CD8-positive, alpha-beta memory T cell (primary cell): ENCODE measurements at regions not wholly inside any gene's neighbourhood (a gene's known extent, or its start where the extent isn't known, plus 50 kb on each side); places are given as distances from the start of the nearest gene placed in this dataset.

Experiments used
- CTCF ChIA-PET: fragments of 350-600 bp; sonication (Branson Sonifier 250); formaldehyde crosslinking; loops from one replicate; lab custom pipeline; 2021; ENCODE audit warnings: antibody characterized with exemption; lab: Charles Lee
- POLR2A ChIA-PET: fragments of 350-600 bp; sonication (Branson Sonifier 250); formaldehyde crosslinking; loops from one replicate; lab custom pipeline; 2021; ENCODE audit warnings: antibody characterized with exemption; lab: Charles Lee
- DNase-seq, 5 donors: peaks; one replicate each; pipeline versions ENCODE4 v3.0.0 to v3.0.0-alpha.2; 2020 to 2022; ENCODE audit warnings: mixed read lengths in 1 of 5
- H3K27ac ChIP-seq: one replicate; pipeline ENCODE4 v1.7.0; 2013; ENCODE audit warnings: low read depth, mild to moderate bottlenecking, low read length, moderate library complexity
- H3K27me3 ChIP-seq: 2 replicates; pipeline ENCODE4 v1.7.0; 2013; ENCODE audit warnings: low read length, mild to moderate bottlenecking; ENCODE audit not compliant: insufficient read depth, poor library complexity, severe bottlenecking
- H3K36me3 ChIP-seq: 2 replicates; pipeline ENCODE4 v1.7.0; 2013; ENCODE audit warnings: mild to moderate bottlenecking, low read length, moderate library complexity; ENCODE audit not compliant: insufficient read depth
- H3K4me1 ChIP-seq: 2 replicates; pipeline ENCODE4 v1.7.0; 2013; ENCODE audit warnings: mild to moderate bottlenecking, low read length, moderate library complexity; ENCODE audit not compliant: insufficient read depth
- H3K4me3 ChIP-seq: 2 replicates; pipeline ENCODE4 v1.7.0; 2013; ENCODE audit warnings: mild to moderate bottlenecking, low read length
- H3K9me3 ChIP-seq: 2 replicates; pipeline ENCODE4 v1.7.0; 2013; ENCODE audit warnings: mild to moderate bottlenecking, low read length
- H3K27ac Mint-ChIP-seq, 8 donors: one replicate each; pipeline ENCODE4 v1.8.0; 2020 to 2021; ENCODE audit warnings: mixed read lengths in 8 of 8, mild to moderate bottlenecking in 6 of 8, inconsistent platforms in 3 of 8, moderate library complexity in 3 of 8
- H3K27me3 Mint-ChIP-seq, 2 donors: one replicate each; pipeline ENCODE4 v1.8.0; 2020 to 2021; ENCODE audit warnings: mixed read lengths in 2 of 2, mild to moderate bottlenecking in 1 of 2, moderate library complexity in 1 of 2
- H3K36me3 Mint-ChIP-seq, 3 donors: one replicate each; pipeline ENCODE4 v1.8.0; 2020 to 2021; ENCODE audit warnings: mixed read lengths in 3 of 3, inconsistent platforms in 1 of 3, mild to moderate bottlenecking in 1 of 3
- H3K4me1 Mint-ChIP-seq, 3 donors: one replicate each; pipeline ENCODE4 v1.8.0; 2020 to 2021; ENCODE audit warnings: mixed read lengths in 3 of 3, inconsistent platforms in 1 of 3, mild to moderate bottlenecking in 1 of 3
- H3K4me3 Mint-ChIP-seq, 7 donors: one replicate each; pipeline ENCODE4 v1.8.0; 2020 to 2021; ENCODE audit warnings: mixed read lengths in 7 of 7, mild to moderate bottlenecking in 6 of 7, moderate library complexity in 4 of 7, inconsistent platforms in 2 of 7
- H3K9me3 Mint-ChIP-seq, 5 donors: one replicate each; pipeline ENCODE4 v1.8.0; 2020 to 2022; ENCODE audit warnings: mixed read lengths in 5 of 5, mild to moderate bottlenecking in 3 of 5, moderate library complexity in 2 of 5, inconsistent platforms in 1 of 5

GRCh38 chr12:125610292-125610691, 545.1 kb downstream of the AACS start:
- ChIA-PET CTCF (no interaction called here), POLR2A (no interaction called here)
- H3K27ac Mint-ChIP-seq: no peak overlapping the region
- no peak for DNase-seq
- no peak overlapping the region for H3K4me3 Mint-ChIP-seq
- no peaks in the 10 kb centered on the region for H3K9me3 ChIP-seq
- H3K4me1 ChIP-seq: no peaks in the 10 kb centered on the region
- no peaks in the 10 kb centered on the region for H3K27me3 ChIP-seq
- no peak overlapping the region for H3K27ac ChIP-seq
- H3K4me3 ChIP-seq: no peak overlapping the region
- H3K9me3 Mint-ChIP-seq: peaks cover 0 to 13% (median 2%) of the 10 kb centered on the region in 5 donors
- H3K27me3 Mint-ChIP-seq: no peaks in the 10 kb centered on the region
- H3K36me3 Mint-ChIP-seq: no peaks in the 10 kb centered on the region
- no peaks in the 10 kb centered on the region for H3K4me1 Mint-ChIP-seq
- no peaks in the 10 kb centered on the region for H3K36me3 ChIP-seq

DNA sequence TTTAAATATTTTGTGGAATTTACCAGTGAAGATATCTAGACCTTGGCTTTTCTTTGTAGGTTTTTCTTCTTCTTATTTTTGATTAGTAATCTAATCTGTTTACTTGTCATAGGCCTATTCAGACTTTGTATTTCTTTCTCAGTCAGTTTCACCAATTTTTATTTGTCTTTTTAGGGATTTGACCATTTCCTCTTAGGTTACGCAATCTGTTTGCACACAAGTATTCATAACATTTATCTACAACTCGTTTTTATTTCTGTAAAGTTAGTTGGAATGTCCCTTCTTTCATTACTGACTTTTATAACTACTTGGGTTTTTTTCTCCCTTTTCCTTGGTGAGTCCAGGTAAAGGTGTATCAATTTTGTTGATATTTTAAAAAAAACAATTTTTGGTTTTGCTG, 545.7 kb downstream of the AACS start:
- H3K9me3 Mint-ChIP-seq: peaks cover 0 to 8% (median 2%) of the 10 kb centered on the region in 5 donors

GRCh38 chr12:125614058-125614457, 548.8 kb downstream of the AACS start:
- no peak for DNase-seq
- POLR2A ChIA-PET: no interaction called here
- Histone ChIP-seq H3K4me1 (no peaks in the 10 kb centered on the region), H3K27me3 (no peaks in the 10 kb centered on the region), H3K27ac (no peak overlapping the region), H3K9me3 (no peaks in the 10 kb centered on the region), H3K4me3 (no peak overlapping the region), H3K36me3 (no peaks in the 10 kb centered on the region)
- Mint-ChIP-seq H3K9me3 (peaks cover 2 to 7% (median 4%) of the 10 kb centered on the region in 5 donors), H3K4me3 (no peak overlapping the region), H3K36me3 (no peaks in the 10 kb centered on the region), H3K27me3 (no peaks in the 10 kb centered on the region), H3K27ac (no peak overlapping the region), H3K4me1 (no peaks in the 10 kb centered on the region)
- CTCF ChIA-PET: no interaction called here

More for the DNA sequence above, 545.7 kb downstream of the AACS start:
- Histone ChIP-seq H3K27me3 (no peaks in the 10 kb centered on the region), H3K27ac (no peak overlapping the region), H3K36me3 (no peaks in the 10 kb centered on the region), H3K4me1 (no peaks in the 10 kb centered on the region), H3K9me3 (no peaks in the 10 kb centered on the region), H3K4me3 (no peak overlapping the region)
- DNase-seq: no peak
- no peaks in the 10 kb centered on the region for H3K4me1 Mint-ChIP-seq
- H3K36me3 Mint-ChIP-seq: no peaks in the 10 kb centered on the region
- POLR2A ChIA-PET: no interaction called here
- CTCF ChIA-PET: no interaction called here
- no peak overlapping the region for H3K27ac Mint-ChIP-seq
- no peaks in the 10 kb centered on the region for H3K27me3 Mint-ChIP-seq
- H3K4me3 Mint-ChIP-seq: no peak overlapping the region

DNA sequence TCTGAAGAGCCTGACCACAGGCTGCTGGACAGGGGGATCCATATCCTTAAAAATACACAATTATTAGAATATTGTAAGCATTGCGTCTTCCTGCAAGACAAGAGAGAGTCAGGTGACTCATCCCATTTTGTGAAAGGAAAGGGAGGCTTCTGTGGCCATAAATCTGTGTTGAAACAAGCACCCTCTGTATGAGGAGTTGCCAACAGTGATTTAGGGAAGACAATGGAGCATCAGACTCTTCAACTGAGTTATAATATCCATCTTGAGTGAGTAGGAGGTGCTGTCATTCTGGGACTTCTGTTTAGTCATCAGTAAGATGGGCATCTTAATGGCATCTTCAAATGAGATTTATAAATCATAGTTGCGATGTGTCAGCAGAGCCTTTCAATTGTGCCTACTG, 554.5 kb downstream of the AACS start:
- Histone ChIP-seq H3K27ac (no peak overlapping the region), H3K9me3 (no peaks in the 10 kb centered on the region), H3K36me3 (no peaks in the 10 kb centered on the region), H3K4me1 (no peaks in the 10 kb centered on the region), H3K27me3 (no peaks in the 10 kb centered on the region), H3K4me3 (no peak overlapping the region)
- Mint-ChIP-seq H3K36me3 (no peaks in the 10 kb centered on the region), H3K4me3 (no peak overlapping the region), H3K9me3 (peaks cover 2 to 7% (median 5%) of the 10 kb centered on the region in 5 donors), H3K4me1 (no peaks in the 10 kb centered on the region), H3K27me3 (no peaks in the 10 kb centered on the region), H3K27ac (no peak overlapping the region)
- ChIA-PET POLR2A (no interaction called here), CTCF (no interaction called here)
- no peak for DNase-seq

DNA sequence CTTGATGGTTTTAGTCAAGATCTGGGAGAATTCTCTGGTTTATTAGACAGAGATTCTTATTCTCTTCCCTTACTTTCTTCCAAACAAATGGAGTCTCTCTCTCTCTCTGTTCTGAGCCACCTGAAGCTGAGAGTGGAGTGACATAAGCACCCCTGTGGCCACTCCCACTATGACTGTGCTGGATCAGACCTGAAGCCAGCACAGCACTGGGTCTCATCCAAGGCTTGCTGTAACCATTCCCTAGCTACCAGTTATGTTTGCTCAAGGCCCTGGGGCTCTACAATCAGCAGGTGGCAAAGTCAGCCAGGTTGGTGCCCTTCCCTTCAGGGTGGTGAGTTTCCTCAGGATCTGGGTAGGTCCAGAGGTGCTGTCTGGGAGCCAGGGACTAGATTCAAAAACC, 568.5 kb downstream of the AACS start:
- no peak for DNase-seq
- Mint-ChIP-seq H3K4me3 (no peak overlapping the region), H3K4me1 (no peaks in the 10 kb centered on the region), H3K27ac (no peak overlapping the region), H3K9me3 (peaks cover 0 to 14% (median 6%) of the 10 kb centered on the region in 5 donors), H3K27me3 (peaks cover 0 to 1% of the 10 kb centered on the region in 2 donors), H3K36me3 (peaks cover 0 to 3% (median 0%) of the 10 kb centered on the region in 3 donors)
- Histone ChIP-seq H3K9me3 (no peaks in the 10 kb centered on the region), H3K27ac (no peak overlapping the region), H3K36me3 (no peaks in the 10 kb centered on the region), H3K4me3 (no peak overlapping the region), H3K27me3 (no peaks in the 10 kb centered on the region), H3K4me1 (no peaks in the 10 kb centered on the region)
- ChIA-PET POLR2A (no interaction called here), CTCF (no interaction called here)

GRCh38 chr12:125634813-125635212, 569.6 kb downstream of the AACS start:
- no peak overlapping the region for H3K4me3 Mint-ChIP-seq
- no peak overlapping the region for H3K4me3 ChIP-seq
- ChIA-PET POLR2A (no interaction called here), CTCF (no interaction called here)
- no peak overlapping the region for H3K27ac ChIP-seq
- no peaks in the 10 kb centered on the region for H3K9me3 ChIP-seq
- H3K27me3 ChIP-seq: no peaks in the 10 kb centered on the region
- peaks cover 0 to 1% of the 10 kb centered on the region in 2 donors for H3K27me3 Mint-ChIP-seq
- H3K4me1 ChIP-seq: no peaks in the 10 kb centered on the region
- peaks cover 0 to 3% (median 0%) of the 10 kb centered on the region in 3 donors for H3K36me3 Mint-ChIP-seq
- DNase-seq: no peak
- H3K4me1 Mint-ChIP-seq: no peaks in the 10 kb centered on the region
- H3K9me3 Mint-ChIP-seq: peaks cover 0 to 8% (median 6%) of the 10 kb centered on the region in 5 donors
- no peak overlapping the region for H3K27ac Mint-ChIP-seq
- no peaks in the 10 kb centered on the region for H3K36me3 ChIP-seq

GRCh38 chr12:125639826-125640225, 574.6 kb downstream of the AACS start:
- Histone ChIP-seq H3K9me3 (no peaks in the 10 kb centered on the region), H3K27ac (no peak overlapping the region), H3K36me3 (no peaks in the 10 kb centered on the region), H3K27me3 (no peaks in the 10 kb centered on the region), H3K4me1 (no peaks in the 10 kb centered on the region), H3K4me3 (no peak overlapping the region)
- DNase-seq: no peak
- Mint-ChIP-seq H3K9me3 (peaks cover 0 to 2% (median 0%) of the 10 kb centered on the region in 5 donors), H3K27me3 (no peaks in the 10 kb centered on the region), H3K4me3 (no peak overlapping the region), H3K27ac (no peak overlapping the region), H3K4me1 (no peaks in the 10 kb centered on the region), H3K36me3 (peaks cover 0 to 3% (median 0%) of the 10 kb centered on the region in 3 donors)
- CTCF ChIA-PET: no interaction called here
- POLR2A ChIA-PET: no interaction called here

DNA sequence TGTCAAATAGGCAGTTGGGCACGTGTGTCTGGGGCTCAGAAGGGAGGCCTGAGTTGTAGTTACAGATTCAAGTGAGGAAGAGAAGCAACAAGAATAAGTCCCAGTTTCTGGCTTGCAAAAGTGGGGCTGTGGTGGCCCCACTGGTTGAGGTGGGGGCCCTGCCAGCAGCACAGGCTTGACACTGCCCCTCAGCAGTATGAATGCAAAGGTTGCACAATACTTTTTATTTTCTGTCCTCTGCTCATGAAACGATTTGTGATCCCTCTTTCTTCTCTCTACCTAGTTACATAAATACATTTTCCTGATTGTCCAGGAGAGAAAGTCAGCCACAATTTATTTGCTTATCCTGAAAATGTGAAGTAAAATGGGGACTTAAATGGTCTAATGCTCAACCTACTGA, 577.8 kb downstream of the AACS start:
- Mint-ChIP-seq H3K4me3 (no peak overlapping the region), H3K36me3 (no peaks in the 10 kb centered on the region), H3K27me3 (peaks cover 0 to 2% of the 10 kb centered on the region in 2 donors), H3K9me3 (peaks cover 0 to 4% (median under 1%) of the 10 kb centered on the region in 5 donors), H3K27ac (no peak overlapping the region), H3K4me1 (no peaks in the 10 kb centered on the region)
- H3K4me1 ChIP-seq: no peaks in the 10 kb centered on the region
- ChIA-PET POLR2A (no interaction called here), CTCF (no interaction called here)
- no peak for DNase-seq
- H3K4me3 ChIP-seq: no peak overlapping the region
- no peaks in the 10 kb centered on the region for H3K9me3 ChIP-seq
- H3K36me3 ChIP-seq: no peaks in the 10 kb centered on the region
- no peak overlapping the region for H3K27ac ChIP-seq
- no peaks in the 10 kb centered on the region for H3K27me3 ChIP-seq

DNA sequence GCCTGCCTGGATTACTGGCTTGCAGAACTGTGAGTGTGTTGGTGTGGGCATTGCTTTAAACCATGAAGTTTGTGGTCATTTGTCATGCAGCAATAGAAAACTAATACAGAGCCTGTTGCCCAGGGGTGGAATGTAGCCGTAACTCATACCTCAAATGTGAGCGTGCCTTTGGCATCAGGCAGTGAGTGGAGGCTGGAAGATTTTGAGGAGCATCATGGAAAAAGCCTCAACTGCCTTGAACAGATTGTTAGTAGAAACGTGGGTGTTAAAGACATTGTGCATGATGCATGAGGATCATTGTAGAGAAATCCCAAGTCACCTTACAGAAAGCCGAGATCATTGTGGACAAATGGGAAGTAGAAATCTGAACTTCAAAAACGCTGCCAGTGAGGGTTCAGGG, 580.5 kb downstream of the AACS start:
- Histone ChIP-seq H3K36me3 (no peaks in the 10 kb centered on the region), H3K4me1 (no peaks in the 10 kb centered on the region), H3K9me3 (no peaks in the 10 kb centered on the region), H3K4me3 (no peak overlapping the region), H3K27ac (no peak overlapping the region), H3K27me3 (no peaks in the 10 kb centered on the region)
- ChIA-PET POLR2A (no interaction called here), CTCF (no interaction called here)
- Mint-ChIP-seq H3K27me3 (peaks cover 0 to 4% of the 10 kb centered on the region in 2 donors), H3K9me3 (peaks cover 0 to 6% (median 3%) of the 10 kb centered on the region in 5 donors), H3K36me3 (no peaks in the 10 kb centered on the region), H3K4me3 (no peak overlapping the region), H3K4me1 (no peaks in the 10 kb centered on the region), H3K27ac (no peak overlapping the region)
- no peak for DNase-seq
